ENCODE measurements at regions not wholly inside any gene's neighbourhood (a gene's known extent, or its start where the extent isn't known, plus 50 kb on each side); places are given as distances from the start of the nearest gene placed in this dataset.

GRCh38 chr11:134616038-134616437 is 204.0 kb upstream of the B3GAT1 start:
- H2AFZ ChIP-seq (ENCODE audit: low read length): no peak overlapping the region
- no peak overlapping the region for H3K4me3 ChIP-seq (ENCODE audit: insufficient read depth, low read length)
- H3K4me2 ChIP-seq (ENCODE audit: insufficient read depth, low read length): no peak overlapping the region
- H3K27me3 ChIP-seq (ENCODE audit: insufficient read depth, low read length): no peaks in the 10 kb centered on the region
- H4K20me1 ChIP-seq (ENCODE audit: insufficient read depth, low read length): no peaks in the 10 kb centered on the region
- H3K36me3 ChIP-seq (ENCODE audit: insufficient read depth, low read length): no peaks in the 10 kb centered on the region
- no peak for TF ChIP-seq CTCF (IDR thresholded peaks at IDR 0.05; ENCODE audit: extremely low read depth, low read depth, low read length)
- no peaks in the 10 kb centered on the region for H3K4me1 ChIP-seq (ENCODE audit: insufficient read depth, low read length)
- no peak for DNase-seq (ENCODE audit: insufficient read length, low spot score, missing footprints)
- H3K9me3 ChIP-seq (ENCODE audit: low read depth, low read length): no peaks in the 10 kb centered on the region
- H3K79me2 ChIP-seq (ENCODE audit: insufficient read depth, low read length): no peaks in the 10 kb centered on the region
- H3K27ac ChIP-seq (ENCODE audit: low read depth, low read length): no peak overlapping the region

GRCh38 chr11:134615041-134615615 is 203.1 kb upstream of the B3GAT1 start:
- H3K9me3 ChIP-seq (ENCODE audit: low read depth, low read length): no peaks in the 10 kb centered on the region

GRCh38 chr11:134614141-134614540 is 202.1 kb upstream of the B3GAT1 start:
- TF ChIP-seq CTCF (IDR thresholded peaks at IDR 0.05; ENCODE audit: extremely low read depth, low read depth, low read length): no peak
- Histone ChIP-seq H3K4me1 (ENCODE audit: insufficient read depth, low read length) (no peaks in the 10 kb centered on the region), H3K9me3 (ENCODE audit: low read depth, low read length) (no peaks in the 10 kb centered on the region), H3K4me3 (ENCODE audit: insufficient read depth, low read length) (no peak overlapping the region), H4K20me1 (ENCODE audit: insufficient read depth, low read length) (no peaks in the 10 kb centered on the region), H3K27me3 (ENCODE audit: insufficient read depth, low read length) (no peaks in the 10 kb centered on the region), H2AFZ (ENCODE audit: low read length) (no peak overlapping the region), H3K27ac (ENCODE audit: low read depth, low read length) (no peak overlapping the region), H3K36me3 (ENCODE audit: insufficient read depth, low read length) (no peaks in the 10 kb centered on the region), H3K4me2 (ENCODE audit: insufficient read depth, low read length) (no peak overlapping the region), H3K79me2 (ENCODE audit: insufficient read depth, low read length) (no peaks in the 10 kb centered on the region)
- DNase-seq (ENCODE audit: insufficient read length, low spot score, missing footprints): no peak

More at GRCh38 chr11:134615041-134615615, 203.1 kb upstream of the B3GAT1 start:
- no peak for TF ChIP-seq CTCF (IDR thresholded peaks at IDR 0.05; ENCODE audit: extremely low read depth, low read depth, low read length)
- H3K4me1 ChIP-seq (ENCODE audit: insufficient read depth, low read length): no peaks in the 10 kb centered on the region
- H3K27me3 ChIP-seq (ENCODE audit: insufficient read depth, low read length): no peaks in the 10 kb centered on the region
- no peaks in the 10 kb centered on the region for H4K20me1 ChIP-seq (ENCODE audit: insufficient read depth, low read length)
- H3K27ac ChIP-seq (ENCODE audit: low read depth, low read length): no peak overlapping the region
- H3K79me2 ChIP-seq (ENCODE audit: insufficient read depth, low read length): no peaks in the 10 kb centered on the region
- H3K4me2 ChIP-seq (ENCODE audit: insufficient read depth, low read length): no peak overlapping the region
- no peaks in the 10 kb centered on the region for H3K36me3 ChIP-seq (ENCODE audit: insufficient read depth, low read length)
- H3K4me3 ChIP-seq (ENCODE audit: insufficient read depth, low read length): no peak overlapping the region
- no peak overlapping the region for H2AFZ ChIP-seq (ENCODE audit: low read length)
- no peak for DNase-seq (ENCODE audit: insufficient read length, low spot score, missing footprints)

GRCh38 chr11:134613646-134614045 is 201.6 kb upstream of the B3GAT1 start:
- H4K20me1 ChIP-seq (ENCODE audit: insufficient read depth, low read length): no peaks in the 10 kb centered on the region
- H3K36me3 ChIP-seq (ENCODE audit: insufficient read depth, low read length): no peaks in the 10 kb centered on the region
- TF ChIP-seq CTCF (IDR thresholded peaks at IDR 0.05; ENCODE audit: extremely low read depth, low read depth, low read length): no peak
- H3K27ac ChIP-seq (ENCODE audit: low read depth, low read length): no peak overlapping the region
- H3K4me1 ChIP-seq (ENCODE audit: insufficient read depth, low read length): no peaks in the 10 kb centered on the region
- no peaks in the 10 kb centered on the region for H3K27me3 ChIP-seq (ENCODE audit: insufficient read depth, low read length)
- no peak overlapping the region for H3K4me2 ChIP-seq (ENCODE audit: insufficient read depth, low read length)
- no peaks in the 10 kb centered on the region for H3K9me3 ChIP-seq (ENCODE audit: low read depth, low read length)
- H3K79me2 ChIP-seq (ENCODE audit: insufficient read depth, low read length): no peaks in the 10 kb centered on the region
- no peak overlapping the region for H3K4me3 ChIP-seq (ENCODE audit: insufficient read depth, low read length)
- no peak for DNase-seq (ENCODE audit: insufficient read length, low spot score, missing footprints)
- no peak overlapping the region for H2AFZ ChIP-seq (ENCODE audit: low read length)

Measured in osteoblast (primary cell).